ENCODE measurements at regions not wholly inside any gene's neighbourhood (a gene's known extent, or its start where the extent isn't known, plus 50 kb on each side); places are given as distances from the start of the nearest gene placed in this dataset.
"Not testable (repeated sequence)": the region's sequence is repeated elsewhere in the genome, so short reads cannot be mapped to it uniquely, and the experiment has no call there.

GRCh38 chrX:42290608-42291007 is 367.3 kb upstream of the CASK start:
- peak; percentile 1 for DNase-seq

GRCh38 chrX:42289492-42290385 is 366.4 kb upstream of the CASK start:
- no peak for DNase-seq

- not testable (repeated sequence) for DNase-seq
Observed at GRCh38 chrX:42285681-42286080, 362.3 kb upstream of the CASK start.

GRCh38 chrX:42276982-42277690 is 353.8 kb upstream of the CASK start:
- no peak for DNase-seq

GRCh38 chrX:42274151-42274550 is 350.8 kb upstream of the CASK start:
- no peak for DNase-seq

GRCh38 chrX:42273387-42273786 is 350.0 kb upstream of the CASK start:
- DNase-seq: no peak

GRCh38 chrX:42269186-42269585 is 345.8 kb upstream of the CASK start:
- DNase-seq: peak; percentile 44

- no peak for DNase-seq
Observed at GRCh38 chrX:42260854-42261253, 337.5 kb upstream of the CASK start.

- no peak for DNase-seq
Observed at GRCh38 chrX:42248226-42248625, 324.9 kb upstream of the CASK start.

- DNase-seq: no peak
Observed at GRCh38 chrX:42247241-42247640, 323.9 kb upstream of the CASK start.

GRCh38 chrX:42246814-42247213 is 323.5 kb upstream of the CASK start:
- peak; percentile 11 for DNase-seq

GRCh38 chrX:42242004-42242403 is 318.6 kb upstream of the CASK start:
- DNase-seq: peak; percentile 21

GRCh38 chrX:42241421-42241820 is 318.1 kb upstream of the CASK start:
- peak; percentile 5 for DNase-seq

GRCh38 chrX:42237956-42238355 is 314.6 kb upstream of the CASK start:
- DNase-seq: peak; percentile 7

GRCh38 chrX:42229533-42229932 is 306.2 kb upstream of the CASK start:
- DNase-seq: no peak

GRCh38 chrX:42220666-42221065 is 297.3 kb upstream of the CASK start:
- no peak for DNase-seq

- DNase-seq: no peak
Observed at GRCh38 chrX:42220083-42220482, 296.7 kb upstream of the CASK start.

- DNase-seq: peak; percentile 1
Observed at GRCh38 chrX:42219231-42219630, 295.9 kb upstream of the CASK start.

- DNase-seq: no peak
Observed at GRCh38 chrX:42195506-42195905, 272.2 kb upstream of the CASK start.

- no peak for DNase-seq
Observed at GRCh38 chrX:42189576-42189975, 266.2 kb upstream of the CASK start.

GRCh38 chrX:42188730-42189129 is 265.4 kb upstream of the CASK start:
- no peak for DNase-seq

GRCh38 chrX:42176789-42177188 is 253.4 kb upstream of the CASK start:
- no peak for DNase-seq

GRCh38 chrX:42175843-42176242 is 252.5 kb upstream of the CASK start:
- no peak for DNase-seq

GRCh38 chrX:42157923-42158322 is 234.6 kb upstream of the CASK start:
- DNase-seq: not testable (repeated sequence)
